DMS153 (cell line): ENCODE measurements at regions not wholly inside any gene's neighbourhood (a gene's known extent, or its start where the extent isn't known, plus 50 kb on each side); places are given as distances from the start of the nearest gene placed in this dataset.

Source experiments
- DNase-seq: peaks from one replicate; lab custom pipeline; 2025; lab: John Stamatoyannopoulos, UW

DNA sequence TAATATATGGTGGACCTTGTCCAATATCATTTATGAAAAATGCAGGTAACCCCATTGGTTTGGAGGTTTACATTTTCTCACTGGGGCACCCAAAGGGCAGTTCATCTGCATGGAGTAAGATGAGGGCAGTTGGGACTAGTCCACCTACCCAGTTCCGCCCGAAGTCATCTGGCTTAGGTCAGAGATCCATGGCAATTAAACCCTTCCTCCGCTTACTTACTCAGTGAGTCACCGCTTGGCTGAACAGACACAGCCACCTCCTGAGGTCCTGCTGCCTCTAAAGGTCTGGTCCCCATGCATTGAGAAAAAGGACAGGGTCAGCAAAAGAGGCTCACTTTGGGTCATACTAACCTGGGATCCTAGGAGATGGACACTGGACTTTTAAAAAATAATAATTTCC, 102.9 kb upstream of the PRL start:
- no peak for DNase-seq

DNA sequence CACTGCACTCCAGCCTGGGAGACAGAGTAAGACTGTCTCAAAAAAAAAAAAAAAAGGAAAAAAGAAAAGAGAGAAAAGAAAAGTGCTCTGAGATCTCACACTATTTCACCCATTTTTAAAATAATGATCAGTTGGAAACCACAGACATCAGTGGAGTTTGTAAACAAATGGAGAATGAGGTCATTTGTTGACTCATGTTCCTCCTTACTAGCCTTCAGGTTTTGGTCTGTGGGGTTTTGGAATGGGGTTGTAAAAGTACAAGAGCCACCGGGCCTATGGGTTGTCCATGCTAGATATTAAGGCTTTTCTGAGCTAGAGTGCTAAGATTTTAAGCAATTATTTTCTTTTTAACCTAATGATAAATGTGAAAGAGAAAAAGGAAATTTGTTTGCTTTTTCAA, 104.4 kb upstream of the PRL start:
- no peak for DNase-seq

DNA sequence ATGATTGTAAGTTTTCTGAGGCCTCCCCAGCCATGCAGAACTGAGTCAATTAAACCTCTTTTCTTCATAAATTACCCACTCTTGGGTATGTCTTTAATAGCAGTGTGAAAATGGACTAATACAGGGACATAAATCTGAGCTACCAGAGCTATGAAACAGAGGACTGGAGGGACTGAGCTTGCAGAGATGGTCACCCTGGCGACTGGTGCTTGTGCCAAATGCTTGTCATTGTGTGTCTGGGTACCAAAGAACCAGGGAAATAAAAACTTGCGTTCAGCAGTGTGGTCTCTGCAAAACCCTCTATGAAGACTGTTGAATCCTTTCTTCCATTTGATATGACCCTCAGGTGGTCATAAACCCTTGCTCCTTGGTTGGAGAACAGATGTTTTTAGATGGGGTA, 105.1 kb upstream of the PRL start:
- DNase-seq, result no peak

DNA sequence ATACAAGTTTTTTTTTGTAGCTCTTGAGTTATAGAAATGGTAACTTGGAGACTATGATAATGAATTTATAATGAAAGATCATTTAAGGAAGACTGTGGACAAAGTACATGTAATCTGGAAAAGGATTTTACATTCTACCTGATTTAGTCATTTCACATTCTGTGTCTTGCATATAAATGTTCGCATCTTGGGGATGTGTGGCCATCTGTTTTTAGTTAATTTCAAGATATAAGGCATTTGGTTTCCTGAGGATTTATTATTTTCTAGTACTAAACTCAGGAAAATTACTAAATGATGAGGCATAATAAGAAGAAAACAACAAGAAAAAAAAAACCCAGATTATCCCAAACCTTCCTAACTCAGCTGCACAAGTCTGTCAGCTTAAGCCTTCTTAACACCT, 112.7 kb upstream of the PRL start:
- no peak for DNase-seq

DNA sequence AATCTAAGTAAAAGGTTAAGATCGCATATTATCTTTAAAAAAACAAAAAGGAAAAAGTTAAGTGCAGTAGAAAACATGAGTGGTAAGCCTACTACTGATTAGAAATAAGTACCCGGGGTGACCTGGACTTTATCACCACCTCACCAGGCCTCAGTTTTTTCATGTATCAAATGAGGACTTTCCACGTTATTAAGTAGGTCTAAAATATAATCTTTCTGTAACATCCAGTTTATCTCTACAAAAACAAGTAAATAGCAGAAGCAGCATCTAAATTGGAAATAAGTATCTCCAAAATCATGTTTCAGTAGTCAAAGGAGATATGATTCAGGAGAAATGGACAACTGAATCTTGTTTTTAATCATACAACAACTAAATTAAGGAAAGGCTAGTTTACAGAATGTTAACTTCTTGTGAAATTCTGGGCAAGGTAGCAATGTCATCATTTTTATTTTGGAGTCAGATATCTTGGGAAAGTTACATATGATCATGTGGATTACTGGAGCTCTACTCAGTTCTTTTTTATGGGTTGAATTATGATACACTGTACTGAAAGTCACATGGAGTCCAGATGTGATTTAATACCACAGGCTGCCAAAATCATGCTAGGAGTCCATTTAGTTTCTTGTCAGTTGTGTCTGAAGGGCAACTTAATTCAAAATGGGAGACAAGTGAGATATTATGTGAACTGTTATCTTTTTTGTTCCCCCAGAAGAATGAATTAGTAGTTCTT, 114.7 kb upstream of the PRL start:
- no peak for DNase-seq

DNA sequence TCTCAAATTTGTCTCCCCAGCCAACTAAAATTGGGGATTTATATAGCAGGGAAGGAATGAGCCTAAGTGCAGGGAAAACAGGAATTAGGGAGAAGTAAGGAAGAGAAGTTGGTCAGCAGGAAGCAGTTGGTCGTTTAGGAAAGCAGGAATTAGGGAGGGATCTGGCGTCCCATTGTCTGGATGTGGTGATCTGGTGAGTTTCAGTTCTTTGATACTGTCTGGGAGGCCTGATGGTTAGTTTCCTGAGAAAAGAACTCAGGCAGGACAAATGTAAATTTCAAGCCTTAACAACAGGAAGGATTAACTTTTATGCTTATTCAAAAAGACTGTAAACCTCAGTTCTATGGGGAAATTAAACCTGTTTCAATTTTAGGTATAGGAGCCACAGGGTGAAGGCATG, 116.2 kb upstream of the PRL start:
- no peak for DNase-seq

DNA sequence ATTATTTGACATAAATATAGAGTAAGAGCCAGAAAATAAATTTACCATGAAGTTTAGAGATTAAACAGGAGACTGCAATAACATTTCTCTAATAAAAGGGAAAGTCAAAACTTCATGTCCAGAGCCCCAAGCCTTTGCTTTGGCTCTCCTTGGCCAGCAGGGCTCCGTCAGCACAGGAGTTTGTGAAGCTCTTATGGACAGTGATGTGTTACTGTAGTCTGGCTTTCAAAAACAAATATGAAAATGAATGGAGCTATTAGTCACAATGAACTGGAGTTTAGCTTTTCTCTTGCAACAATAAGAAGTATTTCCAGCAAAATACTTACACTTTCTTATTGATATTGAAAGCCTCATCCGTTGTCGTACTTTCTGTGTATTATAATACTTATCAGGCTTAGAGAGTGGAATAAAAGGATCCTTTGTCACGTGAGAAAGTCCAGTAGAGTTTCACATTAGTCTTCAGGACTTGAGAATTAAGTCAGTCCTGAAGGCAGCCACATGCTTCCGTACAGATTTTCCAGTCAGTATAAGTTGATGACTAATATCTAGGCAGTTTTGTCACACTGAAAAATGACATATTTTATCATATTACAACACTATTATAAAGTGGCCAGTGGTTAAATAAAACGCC, 117.0 kb upstream of the PRL start:
- DNase-seq, result no peak

DNA sequence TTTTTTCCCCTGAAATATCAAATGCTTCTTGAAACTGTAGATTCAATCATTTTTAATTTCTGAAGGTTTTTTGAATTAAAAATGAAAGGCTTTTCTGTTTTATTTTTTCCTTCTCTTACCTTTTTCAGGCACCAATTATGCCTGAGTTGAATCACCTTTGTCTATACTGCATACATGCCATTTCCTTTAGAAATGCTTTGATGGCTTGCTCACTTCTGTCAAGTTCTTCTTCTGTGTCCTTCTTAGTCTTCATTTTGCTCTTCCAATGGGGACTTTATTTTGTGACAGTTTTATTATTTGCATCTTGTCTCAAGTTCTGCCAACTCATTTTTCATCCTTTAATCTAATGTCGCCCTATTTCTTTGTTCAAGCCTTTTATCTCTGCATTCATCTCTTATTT, 121.9 kb upstream of the PRL start:
- DNase-seq, result no peak

DNA sequence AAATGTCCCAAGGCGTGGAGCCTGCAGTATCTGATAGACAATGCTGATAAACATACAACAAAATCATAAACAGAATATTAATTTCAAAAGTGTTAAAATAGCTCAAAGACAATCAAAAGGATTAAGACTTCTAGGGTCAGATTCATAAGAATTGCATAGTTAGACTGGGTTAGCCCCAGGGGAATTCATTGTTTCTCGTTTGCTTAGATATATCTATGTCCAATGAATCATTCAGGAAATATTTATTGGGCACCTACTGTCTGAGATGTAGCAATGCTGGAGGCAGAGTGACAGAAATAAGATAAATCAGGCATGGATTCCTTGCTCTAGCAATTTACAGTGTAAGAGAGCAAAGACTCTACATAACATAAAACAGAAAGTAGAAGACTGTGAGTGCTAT, 124.4 kb upstream of the PRL start:
- no peak for DNase-seq

DNA sequence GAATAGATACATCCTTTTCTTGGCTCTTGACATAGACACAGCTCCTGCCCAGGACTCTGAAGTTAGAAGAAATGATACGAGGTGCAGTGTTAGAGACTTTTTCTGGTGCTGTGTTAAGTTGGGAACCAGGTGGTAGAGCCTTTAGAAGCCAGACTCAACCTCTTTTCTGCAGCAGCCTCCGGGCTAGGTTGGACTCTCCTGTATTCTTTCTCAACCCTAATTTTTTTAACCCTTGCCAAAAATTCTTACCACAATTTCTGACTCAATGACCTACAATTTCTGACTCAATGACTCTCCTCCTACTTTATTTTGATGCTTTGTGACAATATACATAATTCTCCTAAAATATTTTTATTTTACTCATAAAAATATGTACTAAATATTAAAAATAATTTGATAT, 127.4 kb upstream of the PRL start:
- no peak for DNase-seq

DNA sequence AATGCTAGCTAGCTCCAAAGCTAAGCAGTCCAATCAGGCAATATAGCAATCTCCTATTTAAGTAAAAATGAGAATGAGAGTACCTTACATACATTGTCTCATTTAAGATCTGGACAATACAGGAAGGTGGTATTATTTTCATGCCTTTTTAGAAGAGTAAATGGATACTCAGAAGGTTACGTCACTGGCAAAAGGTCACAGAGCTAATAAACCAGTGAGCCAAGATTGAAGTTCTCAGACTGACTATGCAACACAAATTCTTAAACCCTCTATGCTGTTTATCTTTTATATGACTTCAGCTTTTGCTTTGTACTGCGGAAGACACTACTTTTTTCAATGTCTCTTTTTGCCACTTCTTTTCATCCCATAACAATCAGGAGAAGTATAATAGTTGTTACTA, 135.2 kb upstream of the PRL start:
- DNase-seq, result no peak

DNA sequence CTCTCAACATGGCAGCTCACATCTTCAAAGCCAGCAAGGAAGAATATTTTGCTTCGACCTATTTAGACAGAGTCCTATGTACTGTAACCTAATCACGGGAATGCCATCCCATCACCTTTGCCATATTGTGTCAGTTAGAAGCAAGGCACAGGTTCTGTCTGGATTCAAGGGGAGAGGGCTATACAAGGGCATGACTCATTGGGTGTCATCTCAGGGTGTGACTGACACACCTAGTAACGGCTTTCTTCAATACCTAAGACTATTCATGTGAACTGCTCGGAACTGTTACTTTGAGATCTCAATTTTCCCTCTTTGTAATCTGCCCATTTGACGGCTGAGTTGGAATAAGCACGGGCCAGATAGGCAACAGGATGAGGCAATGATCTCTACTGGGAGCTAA, 135.6 kb upstream of the HDGFL1 start:
- no peak for DNase-seq

DNA sequence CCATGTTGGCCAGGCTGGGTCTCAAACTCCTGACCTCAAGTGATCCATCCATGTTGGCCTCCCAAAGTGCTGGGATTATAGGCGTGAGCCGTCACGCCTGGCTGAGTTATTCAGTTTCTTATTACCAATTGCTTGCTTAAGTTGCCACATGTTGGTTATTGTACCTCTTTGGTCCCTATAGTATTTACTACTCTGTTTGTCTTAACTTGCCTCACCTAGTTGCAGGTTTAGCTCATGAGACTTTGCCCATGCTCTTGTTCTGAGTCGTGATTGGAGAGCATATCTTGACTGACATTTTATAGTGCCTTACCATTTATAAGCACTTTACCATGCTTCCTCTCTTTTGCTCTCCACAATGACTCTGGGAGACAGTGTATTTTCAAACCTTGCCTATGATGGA, 134.2 kb upstream of the HDGFL1 start:
- no peak for DNase-seq

DNA sequence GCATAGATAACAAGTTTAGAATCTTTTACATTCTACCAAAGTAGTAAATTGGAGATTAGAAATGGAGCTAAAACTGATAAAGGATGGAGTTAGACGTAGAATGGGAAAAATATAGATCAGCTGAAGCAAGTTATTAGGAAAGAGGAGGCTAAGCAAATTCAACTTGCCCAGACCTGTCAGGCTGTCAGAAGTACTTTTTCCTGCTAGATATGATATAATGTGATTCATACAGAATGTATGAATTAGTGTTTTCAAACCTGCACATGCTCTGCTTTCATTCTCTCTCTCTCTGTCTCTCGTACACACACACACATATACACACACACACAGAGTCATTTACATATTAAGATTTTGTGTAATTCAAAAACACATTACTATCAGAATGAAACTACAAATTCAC, 133.2 kb upstream of the HDGFL1 start:
- DNase-seq, result no peak

DNA sequence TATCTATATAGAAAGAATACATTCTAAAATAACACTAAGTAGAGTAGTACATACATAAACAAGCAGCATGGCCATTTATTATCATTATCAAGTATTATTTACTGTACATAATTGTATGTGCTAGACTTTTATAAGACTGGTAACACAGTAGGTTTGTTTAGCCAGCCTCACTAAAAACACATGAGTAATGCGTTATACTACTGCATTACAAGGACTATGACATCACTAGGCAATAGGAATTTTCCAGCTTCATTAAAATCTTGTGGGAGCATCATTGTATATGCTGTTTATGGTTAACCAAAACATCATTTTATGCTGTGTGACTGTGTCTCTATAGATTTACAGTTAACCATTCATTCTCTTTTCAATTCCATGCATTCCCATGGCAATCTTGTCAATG, 131.7 kb upstream of the HDGFL1 start:
- DNase-seq, result no peak

DNA sequence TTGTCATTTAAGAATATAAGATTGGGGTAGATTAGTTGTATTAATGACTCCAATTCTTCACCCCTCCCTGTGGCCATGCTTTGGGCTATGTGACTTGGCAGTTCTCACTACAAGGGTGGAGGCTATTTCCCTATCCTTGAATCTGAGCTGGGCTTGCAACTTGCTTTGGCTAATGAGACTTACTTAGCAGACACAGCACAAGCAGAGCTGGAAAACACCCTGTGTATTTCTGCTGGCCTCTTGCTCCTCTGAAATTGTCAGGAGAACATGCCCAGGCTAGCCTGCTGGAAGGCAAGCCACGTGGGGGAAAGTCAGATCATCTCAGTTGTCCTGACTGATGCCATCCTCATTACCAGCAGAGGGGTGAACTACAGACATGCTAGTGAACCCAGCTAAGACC, 126.5 kb upstream of the HDGFL1 start:
- DNase-seq, result no peak

DNA sequence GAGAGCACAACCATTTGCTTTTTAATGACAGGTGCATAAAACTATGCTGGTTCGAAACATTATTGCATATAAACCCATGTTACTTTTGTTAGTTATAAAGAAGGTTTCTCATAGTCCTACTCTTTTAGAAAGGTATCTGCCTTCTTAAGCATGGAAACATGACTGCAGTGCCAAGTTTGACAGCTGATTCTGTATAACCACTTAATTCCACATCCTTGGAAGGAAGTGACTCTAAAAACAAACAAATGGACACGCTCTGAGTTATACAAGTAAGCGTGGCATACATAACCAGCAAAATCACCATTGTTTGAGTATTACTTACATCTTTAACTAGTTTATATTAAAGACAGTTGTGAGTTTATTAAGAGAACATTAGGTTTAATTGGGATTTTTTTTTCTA, 125.0 kb upstream of the HDGFL1 start:
- DNase-seq, result no peak

DNA sequence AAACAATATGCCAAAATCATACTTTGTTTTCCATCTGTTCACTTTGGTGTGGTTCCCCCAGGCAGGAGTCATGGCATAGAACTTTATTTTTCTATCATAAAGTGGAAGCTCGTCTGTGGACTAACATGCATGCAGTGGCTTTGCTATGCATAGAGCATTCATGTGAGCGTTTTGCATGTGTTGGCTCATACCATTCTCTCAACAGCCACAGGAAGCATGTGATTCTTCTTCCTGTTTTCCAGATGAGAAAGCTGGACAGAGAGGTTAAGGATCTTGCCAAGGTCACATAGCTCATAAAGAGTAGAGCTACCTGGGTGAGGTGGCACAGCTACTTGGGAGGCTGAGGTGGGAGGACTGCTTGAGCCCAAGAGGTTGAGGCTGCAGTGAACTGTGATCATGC, 123.4 kb upstream of the HDGFL1 start:
- DNase-seq, result no peak

DNA sequence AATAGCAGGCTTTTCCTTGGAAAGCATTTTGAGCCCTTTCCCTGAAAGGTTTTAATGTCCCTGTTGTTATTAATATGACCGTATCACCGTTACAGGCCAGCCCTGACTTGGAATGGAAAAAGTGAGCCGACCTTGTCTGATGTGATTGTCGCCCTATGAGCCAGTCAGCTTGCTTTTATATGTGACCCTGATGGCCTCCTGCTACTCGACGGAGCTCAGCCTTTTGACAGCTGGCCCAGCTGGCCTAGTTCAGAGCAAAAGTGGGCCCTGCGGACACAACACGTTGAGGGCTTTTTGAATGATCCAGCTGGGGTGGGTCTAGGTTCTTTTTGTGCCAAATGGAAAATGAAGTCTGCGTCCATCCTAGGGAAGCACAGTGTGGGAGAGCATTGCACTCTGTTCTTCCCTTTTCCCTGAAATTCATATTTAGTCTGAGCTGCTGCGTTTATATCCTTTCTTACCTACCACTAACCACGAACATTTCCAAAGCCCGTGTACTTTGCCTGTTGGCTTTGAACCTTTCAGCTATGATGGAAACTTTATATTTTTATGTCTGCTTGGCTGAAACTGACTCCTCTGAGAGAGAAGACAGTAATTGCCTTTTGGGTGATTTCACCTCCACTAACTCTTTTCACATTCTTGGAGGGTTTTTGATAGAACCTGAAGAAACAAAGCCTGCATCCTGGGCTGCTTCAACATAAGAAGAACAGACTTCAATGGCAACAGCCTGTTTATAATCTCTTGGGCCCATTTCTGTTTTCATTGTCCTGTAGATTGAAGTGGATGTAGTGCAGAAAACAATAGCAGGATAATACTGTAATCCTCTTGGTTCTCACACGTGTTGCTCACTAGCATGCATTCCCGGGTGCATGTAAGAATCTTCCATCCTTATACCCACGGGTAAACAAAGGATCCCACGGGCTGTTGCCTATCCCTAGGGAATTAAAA, 121.8 kb upstream of the HDGFL1 start:
- no peak for DNase-seq

DNA sequence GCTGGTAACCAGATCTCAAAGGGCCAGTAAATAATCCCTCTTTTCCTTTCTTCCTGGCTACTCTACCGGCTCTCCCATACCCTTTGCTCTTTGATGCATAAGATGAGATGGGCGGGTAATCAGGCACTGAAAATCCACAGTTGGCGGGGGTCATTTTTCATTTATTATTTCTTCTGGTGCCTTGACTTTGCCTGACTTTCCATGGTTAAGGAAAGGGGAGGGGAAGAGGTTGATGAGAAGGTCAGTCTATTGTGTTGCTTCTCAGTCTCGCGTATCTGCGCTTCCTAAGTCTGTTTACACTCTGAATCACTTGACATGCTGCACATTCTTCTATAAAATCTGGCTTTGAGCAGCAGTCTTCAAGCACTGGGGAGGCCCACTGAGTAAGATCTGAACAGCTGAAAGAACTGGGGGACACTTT, 121.1 kb upstream of the HDGFL1 start:
- no peak for DNase-seq

DNA sequence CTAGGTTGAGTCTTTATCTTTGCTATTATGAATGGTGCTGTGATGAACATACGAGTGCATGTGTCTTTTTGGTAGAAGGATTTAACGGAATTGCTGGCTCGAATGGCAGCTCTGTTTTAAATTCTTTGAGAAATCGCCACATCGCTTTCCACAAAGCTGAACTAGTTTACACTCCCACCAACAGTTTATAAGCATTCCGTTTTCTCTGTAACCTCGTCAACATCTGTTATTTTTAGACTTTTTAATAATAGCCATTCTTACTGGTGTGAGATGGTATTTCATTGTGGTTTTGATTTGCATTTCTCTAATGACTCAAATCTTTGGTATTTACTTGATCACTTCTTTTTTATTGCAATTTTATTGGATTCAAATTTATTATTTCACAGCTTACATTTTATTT, 117.4 kb upstream of the HDGFL1 start:
- no peak for DNase-seq

DNA sequence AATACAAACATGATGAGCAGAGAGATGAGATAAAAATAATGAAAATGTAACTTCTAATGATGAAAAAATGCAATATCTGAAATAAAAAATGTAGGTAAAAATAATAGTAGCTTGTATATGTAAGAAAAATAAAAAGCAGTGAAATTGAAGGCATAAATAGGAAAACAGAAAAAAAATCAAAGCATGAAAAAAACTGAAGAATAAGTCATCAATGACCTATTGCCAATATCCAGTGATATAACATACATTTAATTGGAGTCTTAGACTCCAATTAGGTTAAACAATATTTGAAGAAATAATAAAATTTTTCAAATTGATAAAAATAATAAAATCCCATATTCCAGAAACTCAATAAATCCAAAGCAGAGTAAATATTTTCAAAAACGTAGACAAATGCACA, 114.0 kb upstream of the HDGFL1 start:
- no peak for DNase-seq

DNA sequence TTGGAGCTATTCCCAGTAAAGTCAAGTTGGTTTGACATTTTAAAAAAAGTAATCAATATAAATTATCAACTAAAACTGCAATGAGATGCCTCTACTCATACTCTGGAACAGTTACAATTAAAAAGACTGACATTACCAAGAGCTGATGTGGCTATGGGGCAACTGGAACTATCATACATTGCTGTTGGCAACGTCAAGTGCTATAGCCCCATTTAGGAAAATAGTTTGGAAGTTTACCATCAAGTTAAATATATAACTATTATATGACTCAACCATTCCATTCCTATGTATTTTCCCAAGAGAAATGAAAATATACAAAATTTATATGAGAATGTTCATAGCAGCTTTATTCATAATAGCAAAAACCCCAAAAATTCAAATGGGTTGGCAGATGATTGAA, 111.4 kb upstream of the HDGFL1 start:
- DNase-seq, result no peak
